ENCODE measurements at regions not wholly inside any gene's neighbourhood (a gene's known extent, or its start where the extent isn't known, plus 50 kb on each side); places are given as distances from the start of the nearest gene placed in this dataset.

- TF ChIP-seq CHD2 (IDR thresholded peaks at IDR 0.05; ENCODE audit: low read length, partially characterized antibody): no peak
- no peak for TF ChIP-seq EHMT2 (IDR thresholded peaks at IDR 0.05; ENCODE audit: low read depth)
- TF ChIP-seq CTCF (IDR thresholded peaks at IDR 0.05): no peak
- TF ChIP-seq RAD21 (conservative IDR thresholded peaks at IDR 0.05 in 1 of 2, IDR thresholded peaks at IDR 0.05 in 1 of 2): no peak
- no peak for TF ChIP-seq EHF (CRISPR knock-in tag; IDR thresholded peaks at IDR 0.05)
- TF ChIP-seq RFX5 (IDR thresholded peaks at IDR 0.05): no peak
- no peak for TF ChIP-seq JUN (IDR thresholded peaks at IDR 0.05)
- no peak for TF ChIP-seq HOXA7 (CRISPR knock-in tag; IDR thresholded peaks at IDR 0.05)
- no peak for TF ChIP-seq MAZ (IDR thresholded peaks at IDR 0.05; ENCODE audit: borderline replicate concordance, low read depth, low read length)
- TF ChIP-seq FOSB (CRISPR knock-in tag; IDR thresholded peaks at IDR 0.05): no peak
- no peak for TF ChIP-seq POLR2A (IDR thresholded peaks at IDR 0.05; ENCODE audit: low read length)
- TF ChIP-seq KDM1A (IDR thresholded peaks at IDR 0.05; ENCODE audit: low read depth): no peak
These were observed 84.6 kb downstream of the MATN1 start for GRCh38 chr1:30638811-30639210.
